ENCODE measurements at regions not wholly inside any gene's neighbourhood (a gene's known extent, or its start where the extent isn't known, plus 50 kb on each side); places are given as distances from the start of the nearest gene placed in this dataset.
A peak's percentile ranks its signal among the peaks of the same experiment; 100 is the strongest.

DNA sequence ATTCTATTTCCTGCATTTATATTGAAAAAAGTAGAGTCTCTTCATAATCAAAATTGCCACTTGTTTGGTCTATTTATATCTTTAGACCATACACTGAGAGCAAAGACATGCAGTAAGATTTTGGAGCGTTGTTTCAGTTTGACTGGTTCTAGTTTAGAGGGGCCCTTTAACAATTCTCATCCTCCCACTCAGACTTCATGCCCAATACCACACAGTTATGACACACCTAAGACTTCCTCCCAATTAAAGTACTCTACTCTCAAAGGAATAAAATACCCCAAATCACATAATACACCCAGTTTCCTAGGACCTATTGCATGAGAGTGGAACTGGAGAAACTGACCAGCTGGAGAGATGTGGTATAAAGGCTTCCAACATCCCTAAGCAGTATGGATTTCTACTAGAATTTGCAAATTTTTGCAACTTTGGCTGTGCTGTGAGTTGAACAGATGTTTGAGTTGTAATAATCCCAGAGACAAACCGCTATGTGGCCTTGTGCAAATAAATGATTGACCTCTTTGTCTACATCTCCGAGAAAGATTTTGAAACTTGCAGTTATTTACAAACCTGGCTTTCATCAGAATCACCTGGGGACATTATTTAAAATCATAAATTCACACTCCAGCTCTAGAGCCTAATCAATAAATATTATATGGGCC, 170.0 kb upstream of the ROBO2 start:
- Histone ChIP-seq H2BK5ac (ENCODE audit: low read depth, low read length, poor library complexity, severe bottlenecking) (no peak overlapping the region), H3K4me3 (ENCODE audit: insufficient read depth in 1 of 2, low read depth in 1 of 2, low read length in 2 of 2) (no peak overlapping the region), H3K27ac (ENCODE audit: low read length, poor library complexity, severe bottlenecking) (no peak overlapping the region), H3K4me1 (ENCODE audit: control insufficient read depth, insufficient read depth, low read depth, low read length) (peaks cover 1% of the 10 kb centered on the region), H2AFZ (ENCODE audit: low read depth, low read length) (no peak overlapping the region), H2BK15ac (ENCODE audit: low read depth, poor library complexity, severe bottlenecking) (no peak overlapping the region), H4K8ac (ENCODE audit: low read length) (no peak overlapping the region), H3K9me3 (ENCODE audit: control insufficient read depth, low read length) (no peaks in the 10 kb centered on the region), H4K91ac (ENCODE audit: low read length) (no peak overlapping the region), H3K36me3 (ENCODE audit: control insufficient read depth in 1 of 2, insufficient read depth in 2 of 2, low read depth in 1 of 2, low read length in 2 of 2) (no peaks in the 10 kb centered on the region), H3K4ac (ENCODE audit: low read depth in 1 of 2, low read length in 2 of 2) (no peak overlapping the region), H3K79me1 (replicated peaks; ENCODE audit: low read length, poor library complexity, severe bottlenecking) (no peaks in the 10 kb centered on the region), H3K23ac (ENCODE audit: low read length in 2 of 2) (no peak overlapping the region), H3K4me2 (ENCODE audit: low read length, poor library complexity, severe bottlenecking) (no peak overlapping the region), H3K27me3 (ENCODE audit: control insufficient read depth in 1 of 2, insufficient read depth in 1 of 2, low read length in 2 of 2) (no peaks in the 10 kb centered on the region), H3K9ac (ENCODE audit: low read length) (no peak overlapping the region), H2BK12ac (ENCODE audit: low read length in 2 of 2) (no peak overlapping the region), H3K18ac (ENCODE audit: low read depth in 1 of 2, low read length in 2 of 2) (no peak overlapping the region), H2BK120ac (ENCODE audit: low read depth, low read length) (no peak overlapping the region), H2AK5ac (ENCODE audit: low read length, severe bottlenecking) (no peak overlapping the region), H3K14ac (ENCODE audit: low read length in 2 of 2) (no peak overlapping the region)
- DNase-seq: no peak
- WGBS: 97% methylated on average over 3 of the region's 3 CpGs

DNA sequence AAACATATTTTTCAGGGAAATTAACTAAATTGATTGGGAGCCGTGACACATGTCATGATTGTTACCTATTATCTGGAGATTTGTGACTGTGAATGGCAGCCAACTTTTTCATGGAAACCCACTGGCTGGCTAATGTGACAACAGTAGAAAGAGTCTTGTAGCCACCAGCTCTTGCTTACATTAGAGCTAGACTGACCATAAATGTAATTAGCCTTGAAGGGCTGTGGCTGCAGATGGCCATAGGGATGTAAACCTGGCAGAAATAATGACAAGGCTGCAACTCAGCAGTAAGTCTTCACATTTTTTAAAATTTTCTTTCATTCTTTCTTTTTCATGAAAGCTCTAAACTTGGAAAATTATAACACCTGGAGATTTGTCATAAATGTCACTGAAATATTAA, 168.2 kb upstream of the ROBO2 start:
- Histone ChIP-seq H2BK15ac (ENCODE audit: low read depth, poor library complexity, severe bottlenecking) (no peak overlapping the region), H3K4me2 (ENCODE audit: low read length, poor library complexity, severe bottlenecking) (no peak overlapping the region), H3K9me3 (ENCODE audit: control insufficient read depth, low read length) (no peaks in the 10 kb centered on the region), H3K4ac (ENCODE audit: low read depth in 1 of 2, low read length in 2 of 2) (no peak overlapping the region), H2BK12ac (ENCODE audit: low read length in 2 of 2) (no peak overlapping the region), H3K4me3 (ENCODE audit: insufficient read depth in 1 of 2, low read depth in 1 of 2, low read length in 2 of 2) (no peak overlapping the region), H2BK5ac (ENCODE audit: low read depth, low read length, poor library complexity, severe bottlenecking) (no peak overlapping the region), H3K79me1 (replicated peaks; ENCODE audit: low read length, poor library complexity, severe bottlenecking) (no peaks in the 10 kb centered on the region), H2BK120ac (ENCODE audit: low read depth, low read length) (no peak overlapping the region), H3K4me1 (ENCODE audit: control insufficient read depth, insufficient read depth, low read depth, low read length) (peaks cover 1% of the 10 kb centered on the region), H3K27ac (ENCODE audit: low read length, poor library complexity, severe bottlenecking) (no peak overlapping the region), H3K23ac (ENCODE audit: low read length in 2 of 2) (no peak overlapping the region), H3K9ac (ENCODE audit: low read length) (no peak overlapping the region), H2AK5ac (ENCODE audit: low read length, severe bottlenecking) (no peak overlapping the region), H3K14ac (ENCODE audit: low read length in 2 of 2) (no peak overlapping the region), H4K8ac (ENCODE audit: low read length) (no peak overlapping the region), H4K91ac (ENCODE audit: low read length) (no peak overlapping the region), H3K36me3 (ENCODE audit: control insufficient read depth in 1 of 2, insufficient read depth in 2 of 2, low read depth in 1 of 2, low read length in 2 of 2) (no peaks in the 10 kb centered on the region), H3K18ac (ENCODE audit: low read depth in 1 of 2, low read length in 2 of 2) (no peak overlapping the region), H3K27me3 (ENCODE audit: control insufficient read depth in 1 of 2, insufficient read depth in 1 of 2, low read length in 2 of 2) (no peaks in the 10 kb centered on the region), H2AFZ (ENCODE audit: low read depth, low read length) (no peak overlapping the region)
- WGBS: 91% methylated on average over 1 of the region's 1 CpG
- no peak for DNase-seq

DNA sequence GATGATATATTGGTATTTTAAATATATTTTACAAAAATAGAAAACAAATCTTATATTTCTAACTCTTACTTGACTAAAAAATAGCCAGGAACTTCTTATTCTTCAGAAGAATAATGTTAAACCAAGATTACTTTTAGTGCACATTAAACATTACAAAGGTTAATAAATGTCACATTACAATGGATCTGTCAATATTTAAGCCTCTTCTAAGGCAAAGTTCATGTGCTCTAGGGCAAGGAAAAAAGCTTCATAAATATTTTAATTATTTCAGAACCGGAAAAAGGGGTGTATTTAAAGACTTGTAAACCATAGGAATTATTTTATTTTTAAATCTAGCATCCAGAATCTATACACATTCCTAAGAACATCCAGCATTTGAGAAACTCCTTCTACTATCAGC, 166.9 kb upstream of the ROBO2 start:
- WGBS: no CpG with 5 or more reads among the region's 1 CpG
- H3K27ac ChIP-seq (ENCODE audit: low read length, poor library complexity, severe bottlenecking): no peak overlapping the region

GRCh38 chr3:76873532-76874242, 166.2 kb upstream of the ROBO2 start:
- H2BK15ac ChIP-seq (ENCODE audit: low read depth, poor library complexity, severe bottlenecking): no peak overlapping the region
- peak; percentile 5 for DNase-seq
- H3K18ac ChIP-seq (ENCODE audit: low read depth in 1 of 2, low read length in 2 of 2): no peak overlapping the region
- H4K8ac ChIP-seq (ENCODE audit: low read length): no peak overlapping the region
- H3K14ac ChIP-seq (ENCODE audit: low read length in 2 of 2): no peak overlapping the region
- H3K4ac ChIP-seq (ENCODE audit: low read depth in 1 of 2, low read length in 2 of 2): no peak overlapping the region
- no peak overlapping the region for H3K23ac ChIP-seq (ENCODE audit: low read length in 2 of 2)
- H3K9me3 ChIP-seq (ENCODE audit: control insufficient read depth, low read length): no peaks in the 10 kb centered on the region
- H4K91ac ChIP-seq (ENCODE audit: low read length): no peak overlapping the region
- H3K4me3 ChIP-seq (ENCODE audit: insufficient read depth in 1 of 2, low read depth in 1 of 2, low read length in 2 of 2): no peak overlapping the region
- H3K27ac ChIP-seq (ENCODE audit: low read length, poor library complexity, severe bottlenecking): no peak overlapping the region
- no peaks in the 10 kb centered on the region for H3K27me3 ChIP-seq (ENCODE audit: control insufficient read depth in 1 of 2, insufficient read depth in 1 of 2, low read length in 2 of 2)
- H3K4me2 ChIP-seq (ENCODE audit: low read length, poor library complexity, severe bottlenecking): no peak overlapping the region
- no peak overlapping the region for H2AFZ ChIP-seq (ENCODE audit: low read depth, low read length)
- no peaks in the 10 kb centered on the region for H3K36me3 ChIP-seq (ENCODE audit: control insufficient read depth in 1 of 2, insufficient read depth in 2 of 2, low read depth in 1 of 2, low read length in 2 of 2)
- 88% methylated on average over 9 of the region's 10 CpGs for WGBS
- no peak overlapping the region for H2BK12ac ChIP-seq (ENCODE audit: low read length in 2 of 2)
- no peaks in the 10 kb centered on the region for H3K79me1 ChIP-seq (replicated peaks; ENCODE audit: low read length, poor library complexity, severe bottlenecking)
- H2AK5ac ChIP-seq (ENCODE audit: low read length, severe bottlenecking): no peak overlapping the region
- H3K4me1 ChIP-seq (ENCODE audit: control insufficient read depth, insufficient read depth, low read depth, low read length): peaks cover 1% of the 10 kb centered on the region
- H2BK5ac ChIP-seq (ENCODE audit: low read depth, low read length, poor library complexity, severe bottlenecking): no peak overlapping the region
- no peak overlapping the region for H2BK120ac ChIP-seq (ENCODE audit: low read depth, low read length)
- H3K9ac ChIP-seq (ENCODE audit: low read length): no peak overlapping the region

More for the DNA sequence above, 166.9 kb upstream of the ROBO2 start:
- H3K4ac ChIP-seq (ENCODE audit: low read depth in 1 of 2, low read length in 2 of 2): no peak overlapping the region
- H2AK5ac ChIP-seq (ENCODE audit: low read length, severe bottlenecking): no peak overlapping the region
- H4K8ac ChIP-seq (ENCODE audit: low read length): no peak overlapping the region
- no peak overlapping the region for H2AFZ ChIP-seq (ENCODE audit: low read depth, low read length)
- H3K36me3 ChIP-seq (ENCODE audit: control insufficient read depth in 1 of 2, insufficient read depth in 2 of 2, low read depth in 1 of 2, low read length in 2 of 2): no peaks in the 10 kb centered on the region
- no peaks in the 10 kb centered on the region for H3K79me1 ChIP-seq (replicated peaks; ENCODE audit: low read length, poor library complexity, severe bottlenecking)
- peaks cover 1% of the 10 kb centered on the region for H3K4me1 ChIP-seq (ENCODE audit: control insufficient read depth, insufficient read depth, low read depth, low read length)
- no peak overlapping the region for H2BK120ac ChIP-seq (ENCODE audit: low read depth, low read length)
- no peaks in the 10 kb centered on the region for H3K27me3 ChIP-seq (ENCODE audit: control insufficient read depth in 1 of 2, insufficient read depth in 1 of 2, low read length in 2 of 2)
- no peak overlapping the region for H3K14ac ChIP-seq (ENCODE audit: low read length in 2 of 2)
- no peak overlapping the region for H3K18ac ChIP-seq (ENCODE audit: low read depth in 1 of 2, low read length in 2 of 2)
- no peaks in the 10 kb centered on the region for H3K9me3 ChIP-seq (ENCODE audit: control insufficient read depth, low read length)
- H2BK15ac ChIP-seq (ENCODE audit: low read depth, poor library complexity, severe bottlenecking): no peak overlapping the region
- no peak overlapping the region for H3K4me2 ChIP-seq (ENCODE audit: low read length, poor library complexity, severe bottlenecking)
- no peak overlapping the region for H2BK12ac ChIP-seq (ENCODE audit: low read length in 2 of 2)
- no peak overlapping the region for H3K9ac ChIP-seq (ENCODE audit: low read length)
- no peak overlapping the region for H3K23ac ChIP-seq (ENCODE audit: low read length in 2 of 2)
- H3K4me3 ChIP-seq (ENCODE audit: insufficient read depth in 1 of 2, low read depth in 1 of 2, low read length in 2 of 2): no peak overlapping the region
- H2BK5ac ChIP-seq (ENCODE audit: low read depth, low read length, poor library complexity, severe bottlenecking): no peak overlapping the region
- H4K91ac ChIP-seq (ENCODE audit: low read length): no peak overlapping the region
- no peak for DNase-seq

Measured in mesenchymal stem cell (in vitro differentiated cells and primary cell).